ENCODE measurements at regions not wholly inside any gene's neighbourhood (a gene's known extent, or its start where the extent isn't known, plus 50 kb on each side); places are given as distances from the start of the nearest gene placed in this dataset.

DNA sequence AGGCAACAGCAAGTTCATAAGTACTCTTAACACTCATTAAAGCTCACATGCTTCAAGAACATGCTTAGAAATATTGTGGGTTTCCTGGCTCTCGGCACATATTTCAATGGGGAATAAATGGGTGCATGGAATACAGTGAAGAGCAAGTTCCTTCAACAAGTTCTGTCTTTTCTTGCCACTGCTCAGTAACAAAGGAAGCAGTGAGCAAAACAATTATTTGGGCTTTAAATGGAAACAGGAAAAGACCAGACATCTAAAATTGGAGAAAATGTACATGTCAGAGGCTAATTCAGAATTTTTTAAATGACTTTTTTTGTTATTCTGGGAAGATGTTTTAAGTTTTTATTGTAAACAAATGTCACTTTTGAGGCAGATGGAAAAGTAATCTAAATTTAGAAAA lies 478.7 kb downstream of the SETD4 start:
- TF ChIP-seq POLR2A (IDR thresholded peaks at IDR 0.05) = no peak
- TF ChIP-seq, protein P1, sequence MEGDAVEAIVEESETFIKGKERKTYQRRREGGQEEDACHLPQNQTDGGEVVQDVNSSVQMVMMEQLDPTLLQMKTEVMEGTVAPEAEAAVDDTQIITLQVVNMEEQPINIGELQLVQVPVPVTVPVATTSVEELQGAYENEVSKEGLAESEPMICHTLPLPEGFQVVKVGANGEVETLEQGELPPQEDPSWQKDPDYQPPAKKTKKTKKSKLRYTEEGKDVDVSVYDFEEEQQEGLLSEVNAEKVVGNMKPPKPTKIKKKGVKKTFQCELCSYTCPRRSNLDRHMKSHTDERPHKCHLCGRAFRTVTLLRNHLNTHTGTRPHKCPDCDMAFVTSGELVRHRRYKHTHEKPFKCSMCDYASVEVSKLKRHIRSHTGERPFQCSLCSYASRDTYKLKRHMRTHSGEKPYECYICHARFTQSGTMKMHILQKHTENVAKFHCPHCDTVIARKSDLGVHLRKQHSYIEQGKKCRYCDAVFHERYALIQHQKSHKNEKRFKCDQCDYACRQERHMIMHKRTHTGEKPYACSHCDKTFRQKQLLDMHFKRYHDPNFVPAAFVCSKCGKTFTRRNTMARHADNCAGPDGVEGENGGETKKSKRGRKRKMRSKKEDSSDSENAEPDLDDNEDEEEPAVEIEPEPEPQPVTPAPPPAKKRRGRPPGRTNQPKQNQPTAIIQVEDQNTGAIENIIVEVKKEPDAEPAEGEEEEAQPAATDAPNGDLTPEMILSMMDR (IDR thresholded peaks at IDR 0.05) = no peak
- TF ChIP-seq EP300 (IDR thresholded peaks at IDR 0.05) = no peak

Data from upper lobe of left lung (tissue), 4 donors.